WTC11 (cell line): ENCODE measurements at regions not wholly inside any gene's neighbourhood (a gene's known extent, or its start where the extent isn't known, plus 50 kb on each side); places are given as distances from the start of the nearest gene placed in this dataset.
A peak's percentile ranks its signal among the peaks of the same experiment; 100 is the strongest.

ENCODE experiments used
- ATF1 ChIP-seq: sonication (generic); formaldehyde crosslinking; IDR thresholded peaks from 2 replicates; pipeline ENCODE4 v1.8.1; 2023; ENCODE audit warnings: mild to moderate bottlenecking, moderate library complexity, missing genetic modification reagents
- CREB1 ChIP-seq: sonication (generic); formaldehyde crosslinking; IDR thresholded peaks from 2 replicates; pipeline ENCODE4 v1.8.0; 2023; ENCODE audit warnings: mild to moderate bottlenecking, missing genetic modification reagents
- FOXJ3 ChIP-seq: sonication (generic); formaldehyde crosslinking; IDR thresholded peaks from 2 replicates; pipeline ENCODE4 v1.9.0; 2021; ENCODE audit warnings: missing genetic modification reagents, mild to moderate bottlenecking, borderline replicate concordance
- GABPB1 ChIP-seq: sonication (generic); formaldehyde crosslinking; IDR thresholded peaks from 2 replicates; pipeline ENCODE4 v1.8.1; 2023; ENCODE audit warnings: mild to moderate bottlenecking, missing genetic modification reagents
- HMGA2 ChIP-seq: fragments of 250-450 bp; sonication (Bioruptor Pico); IDR thresholded peaks from 2 replicates; pipeline ENCODE4 v1.4.0; 2021; ENCODE audit warnings: mild to moderate bottlenecking, moderate library complexity
- IRF2 ChIP-seq: sonication (generic); formaldehyde crosslinking; IDR thresholded peaks from 2 replicates; pipeline ENCODE4 v1.8.0; 2022; ENCODE audit warnings: low read depth, missing genetic modification reagents, borderline replicate concordance
- NR1H2 ChIP-seq: sonication (generic); formaldehyde crosslinking; IDR thresholded peaks from 2 replicates; pipeline ENCODE4 v1.9.0; 2021; ENCODE audit warnings: mild to moderate bottlenecking, moderate library complexity, missing genetic modification reagents
- NR3C1 ChIP-seq: sonication (generic); formaldehyde crosslinking; conservative IDR thresholded peaks from 2 replicates; pipeline ENCODE4 v1.8.1; 2023; ENCODE audit warnings: low read depth, mild to moderate bottlenecking, missing genetic modification reagents
- PRRX2 ChIP-seq: fragments of 250-450 bp; sonication (Bioruptor Pico); IDR thresholded peaks from 2 replicates; pipeline ENCODE4 v1.8.0; 2021; ENCODE audit warnings: mild to moderate bottlenecking
- SMAD3 ChIP-seq: sonication (generic); formaldehyde crosslinking; IDR thresholded peaks from 2 replicates; pipeline ENCODE4 v1.8.0; 2022; ENCODE audit warnings: missing genetic modification reagents, mild to moderate bottlenecking, borderline replicate concordance
- SP1 ChIP-seq: sonication (generic); formaldehyde crosslinking; conservative IDR thresholded peaks from 2 replicates; pipeline ENCODE4 v1.8.1; 2022; ENCODE audit warnings: missing genetic modification reagents
- ZBTB21 ChIP-seq: sonication (generic); formaldehyde crosslinking; IDR thresholded peaks from 2 replicates; pipeline ENCODE4 v1.8.1; 2023; ENCODE audit warnings: mild to moderate bottlenecking, missing genetic modification reagents, borderline replicate concordance
- ZNF138 ChIP-seq: sonication (generic); formaldehyde crosslinking; conservative IDR thresholded peaks from 2 replicates; pipeline ENCODE4 v1.8.1; 2022; ENCODE audit warnings: mild to moderate bottlenecking, moderate library complexity, missing genetic modification reagents
- ZNF396 ChIP-seq: fragments of 250-450 bp; sonication (Bioruptor Pico); IDR thresholded peaks from 2 replicates; pipeline ENCODE4 v1.8.0; 2021; ENCODE audit warnings: mild to moderate bottlenecking, moderate library complexity, borderline replicate concordance
- ZNF416 ChIP-seq: fragments of 250-450 bp; sonication (Bioruptor Pico); IDR thresholded peaks from 2 replicates; pipeline ENCODE4 v1.9.0; 2021; ENCODE audit warnings: mild to moderate bottlenecking, inconsistent platforms
- ZNF671 ChIP-seq: fragments of 250-450 bp; sonication (Bioruptor Pico); IDR thresholded peaks from 2 replicates; pipeline ENCODE4 v1.8.0; 2021; ENCODE audit warnings: mild to moderate bottlenecking
- TF ChIP-seq, protein P1 (sequence below): fragments of 250-450 bp; sonication (Bioruptor Pico); IDR thresholded peaks from 2 replicates; pipeline ENCODE4 v1.9.0; 2021; ENCODE audit warnings: mild to moderate bottlenecking, borderline replicate concordance
- TF ChIP-seq, protein P2 (sequence below): fragments of 250-450 bp; sonication (Bioruptor Pico); IDR thresholded peaks from 2 replicates; pipeline ENCODE4 v1.8.0; 2021; ENCODE audit warnings: mild to moderate bottlenecking
- TF ChIP-seq, protein P3 (sequence below): fragments of 250-450 bp; sonication (Bioruptor Pico); IDR thresholded peaks from 2 replicates; pipeline ENCODE4 v1.9.0; 2021; ENCODE audit warnings: mild to moderate bottlenecking
- TF ChIP-seq, protein P4 (sequence below): fragments of 250-450 bp; sonication (Bioruptor Pico); IDR thresholded peaks from 2 replicates; pipeline ENCODE4 v2.1.2; 2022; ENCODE audit warnings: mild to moderate bottlenecking, moderate library complexity
- TF ChIP-seq, protein P5 (sequence below): sonication (generic); formaldehyde crosslinking; IDR thresholded peaks from 2 replicates; pipeline ENCODE4 v1.8.1; 2023; ENCODE audit warnings: mild to moderate bottlenecking, moderate library complexity, missing genetic modification reagents
- TF ChIP-seq, protein P6 (sequence below): sonication (generic); formaldehyde crosslinking; IDR thresholded peaks from 2 replicates; pipeline ENCODE4 v1.8.1; 2022; ENCODE audit warnings: mild to moderate bottlenecking, moderate library complexity, missing genetic modification reagents
- TF ChIP-seq, protein P7 (sequence below): sonication (generic); formaldehyde crosslinking; IDR thresholded peaks from 2 replicates; pipeline ENCODE4 v1.8.1; 2022; ENCODE audit warnings: missing genetic modification reagents, borderline replicate concordance
- TF ChIP-seq, protein P8 (sequence below): sonication (generic); formaldehyde crosslinking; IDR thresholded peaks from 2 replicates; pipeline ENCODE4 v1.8.1; 2023; ENCODE audit warnings: mild to moderate bottlenecking, missing genetic modification reagents
- TF ChIP-seq, protein P9 (sequence below): sonication (generic); formaldehyde crosslinking; IDR thresholded peaks from 2 replicates; pipeline ENCODE4 v1.8.0; 2023; ENCODE audit warnings: missing genetic modification reagents

DNA sequence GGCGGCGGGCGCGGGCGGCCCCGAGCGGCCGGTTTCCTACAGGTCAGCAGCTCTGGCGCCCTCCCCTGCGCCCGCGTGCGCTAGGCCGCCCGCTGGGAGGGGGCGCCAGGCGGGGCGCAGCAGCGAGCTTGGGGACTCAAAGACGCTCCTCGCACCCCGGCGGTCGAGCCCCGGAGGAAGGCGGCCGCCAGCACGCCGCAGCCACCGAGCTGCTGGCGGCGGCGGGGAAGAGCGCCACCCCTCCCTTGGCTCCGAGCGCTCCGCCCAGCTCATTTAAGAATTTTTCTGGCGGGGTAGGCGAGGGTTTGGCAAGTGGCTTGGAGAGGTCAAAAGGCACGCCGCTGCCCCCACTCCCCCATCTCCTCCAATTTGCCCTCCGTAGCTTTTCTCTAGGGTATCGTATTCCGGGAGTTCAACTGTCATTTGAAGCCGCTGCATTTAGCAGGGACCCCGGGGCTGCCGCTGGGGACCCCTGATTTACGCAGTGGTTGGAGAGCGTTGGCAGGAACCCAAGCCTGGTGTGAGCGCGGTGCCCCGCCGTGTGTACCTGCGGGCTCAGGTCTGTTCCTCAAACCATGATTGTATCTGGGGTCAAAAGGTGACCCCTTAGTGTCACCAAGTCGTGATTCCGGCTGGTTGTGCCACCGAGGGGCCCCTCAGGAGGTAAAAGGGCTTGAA, 59.5 kb upstream of the GSE1 start (continued):
- TF ChIP-seq, protein P1, sequence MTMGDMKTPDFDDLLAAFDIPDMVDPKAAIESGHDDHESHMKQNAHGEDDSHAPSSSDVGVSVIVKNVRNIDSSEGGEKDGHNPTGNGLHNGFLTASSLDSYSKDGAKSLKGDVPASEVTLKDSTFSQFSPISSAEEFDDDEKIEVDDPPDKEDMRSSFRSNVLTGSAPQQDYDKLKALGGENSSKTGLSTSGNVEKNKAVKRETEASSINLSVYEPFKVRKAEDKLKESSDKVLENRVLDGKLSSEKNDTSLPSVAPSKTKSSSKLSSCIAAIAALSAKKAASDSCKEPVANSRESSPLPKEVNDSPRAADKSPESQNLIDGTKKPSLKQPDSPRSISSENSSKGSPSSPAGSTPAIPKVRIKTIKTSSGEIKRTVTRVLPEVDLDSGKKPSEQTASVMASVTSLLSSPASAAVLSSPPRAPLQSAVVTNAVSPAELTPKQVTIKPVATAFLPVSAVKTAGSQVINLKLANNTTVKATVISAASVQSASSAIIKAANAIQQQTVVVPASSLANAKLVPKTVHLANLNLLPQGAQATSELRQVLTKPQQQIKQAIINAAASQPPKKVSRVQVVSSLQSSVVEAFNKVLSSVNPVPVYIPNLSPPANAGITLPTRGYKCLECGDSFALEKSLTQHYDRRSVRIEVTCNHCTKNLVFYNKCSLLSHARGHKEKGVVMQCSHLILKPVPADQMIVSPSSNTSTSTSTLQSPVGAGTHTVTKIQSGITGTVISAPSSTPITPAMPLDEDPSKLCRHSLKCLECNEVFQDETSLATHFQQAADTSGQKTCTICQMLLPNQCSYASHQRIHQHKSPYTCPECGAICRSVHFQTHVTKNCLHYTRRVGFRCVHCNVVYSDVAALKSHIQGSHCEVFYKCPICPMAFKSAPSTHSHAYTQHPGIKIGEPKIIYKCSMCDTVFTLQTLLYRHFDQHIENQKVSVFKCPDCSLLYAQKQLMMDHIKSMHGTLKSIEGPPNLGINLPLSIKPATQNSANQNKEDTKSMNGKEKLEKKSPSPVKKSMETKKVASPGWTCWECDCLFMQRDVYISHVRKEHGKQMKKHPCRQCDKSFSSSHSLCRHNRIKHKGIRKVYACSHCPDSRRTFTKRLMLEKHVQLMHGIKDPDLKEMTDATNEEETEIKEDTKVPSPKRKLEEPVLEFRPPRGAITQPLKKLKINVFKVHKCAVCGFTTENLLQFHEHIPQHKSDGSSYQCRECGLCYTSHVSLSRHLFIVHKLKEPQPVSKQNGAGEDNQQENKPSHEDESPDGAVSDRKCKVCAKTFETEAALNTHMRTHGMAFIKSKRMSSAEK (CRISPR knock-in tag): no peak
- no peak for TF ChIP-seq ZNF671 (CRISPR knock-in tag)
- TF ChIP-seq GABPB1: no peak
- no peak for TF ChIP-seq SMAD3
- TF ChIP-seq CREB1 (CRISPR knock-in tag): no peak
- TF ChIP-seq, protein P2, sequence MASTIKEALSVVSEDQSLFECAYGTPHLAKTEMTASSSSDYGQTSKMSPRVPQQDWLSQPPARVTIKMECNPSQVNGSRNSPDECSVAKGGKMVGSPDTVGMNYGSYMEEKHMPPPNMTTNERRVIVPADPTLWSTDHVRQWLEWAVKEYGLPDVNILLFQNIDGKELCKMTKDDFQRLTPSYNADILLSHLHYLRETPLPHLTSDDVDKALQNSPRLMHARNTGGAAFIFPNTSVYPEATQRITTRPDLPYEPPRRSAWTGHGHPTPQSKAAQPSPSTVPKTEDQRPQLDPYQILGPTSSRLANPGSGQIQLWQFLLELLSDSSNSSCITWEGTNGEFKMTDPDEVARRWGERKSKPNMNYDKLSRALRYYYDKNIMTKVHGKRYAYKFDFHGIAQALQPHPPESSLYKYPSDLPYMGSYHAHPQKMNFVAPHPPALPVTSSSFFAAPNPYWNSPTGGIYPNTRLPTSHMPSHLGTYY (CRISPR knock-in tag): no peak
- TF ChIP-seq, protein P3, sequence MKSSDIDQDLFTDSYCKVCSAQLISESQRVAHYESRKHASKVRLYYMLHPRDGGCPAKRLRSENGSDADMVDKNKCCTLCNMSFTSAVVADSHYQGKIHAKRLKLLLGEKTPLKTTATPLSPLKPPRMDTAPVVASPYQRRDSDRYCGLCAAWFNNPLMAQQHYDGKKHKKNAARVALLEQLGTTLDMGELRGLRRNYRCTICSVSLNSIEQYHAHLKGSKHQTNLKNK: no peak
- TF ChIP-seq ATF1 (CRISPR knock-in tag): no peak
- peak; percentile 46 for TF ChIP-seq SP1 (CRISPR knock-in tag)
- no peak for TF ChIP-seq ZNF396 (CRISPR knock-in tag)
- TF ChIP-seq NR1H2 (CRISPR knock-in tag): no peak
- no peak for TF ChIP-seq HMGA2 (CRISPR knock-in tag)
- no peak for TF ChIP-seq ZBTB21 (CRISPR knock-in tag)
- TF ChIP-seq IRF2: no peak
- TF ChIP-seq ZNF138 (CRISPR knock-in tag): no peak
- TF ChIP-seq, protein P4, sequence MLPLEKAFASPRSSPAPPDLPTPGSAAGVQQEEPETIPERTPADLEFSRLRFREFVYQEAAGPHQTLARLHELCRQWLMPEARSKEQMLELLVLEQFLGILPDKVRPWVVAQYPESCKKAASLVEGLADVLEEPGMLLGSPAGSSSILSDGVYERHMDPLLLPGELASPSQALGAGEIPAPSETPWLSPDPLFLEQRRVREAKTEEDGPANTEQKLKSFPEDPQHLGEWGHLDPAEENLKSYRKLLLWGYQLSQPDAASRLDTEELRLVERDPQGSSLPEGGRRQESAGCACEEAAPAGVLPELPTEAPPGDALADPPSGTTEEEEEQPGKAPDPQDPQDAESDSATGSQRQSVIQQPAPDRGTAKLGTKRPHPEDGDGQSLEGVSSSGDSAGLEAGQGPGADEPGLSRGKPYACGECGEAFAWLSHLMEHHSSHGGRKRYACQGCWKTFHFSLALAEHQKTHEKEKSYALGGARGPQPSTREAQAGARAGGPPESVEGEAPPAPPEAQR (CRISPR knock-in tag): no peak
- TF ChIP-seq, protein P5, sequence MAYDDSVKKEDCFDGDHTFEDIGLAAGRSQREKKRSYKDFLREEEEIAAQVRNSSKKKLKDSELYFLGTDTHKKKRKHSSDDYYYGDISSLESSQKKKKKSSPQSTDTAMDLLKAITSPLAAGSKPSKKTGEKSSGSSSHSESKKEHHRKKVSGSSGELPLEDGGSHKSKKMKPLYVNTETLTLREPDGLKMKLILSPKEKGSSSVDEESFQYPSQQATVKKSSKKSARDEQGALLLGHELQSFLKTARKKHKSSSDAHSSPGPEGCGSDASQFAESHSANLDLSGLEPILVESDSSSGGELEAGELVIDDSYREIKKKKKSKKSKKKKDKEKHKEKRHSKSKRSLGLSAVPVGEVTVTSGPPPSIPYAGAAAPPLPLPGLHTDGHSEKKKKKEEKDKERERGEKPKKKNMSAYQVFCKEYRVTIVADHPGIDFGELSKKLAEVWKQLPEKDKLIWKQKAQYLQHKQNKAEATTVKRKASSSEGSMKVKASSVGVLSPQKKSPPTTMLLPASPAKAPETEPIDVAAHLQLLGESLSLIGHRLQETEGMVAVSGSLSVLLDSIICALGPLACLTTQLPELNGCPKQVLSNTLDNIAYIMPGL (CRISPR knock-in tag): peak; percentile 84
- TF ChIP-seq NR3C1 (CRISPR knock-in tag): no peak
- no peak for TF ChIP-seq PRRX2 (CRISPR knock-in tag)
- TF ChIP-seq, protein P6, sequence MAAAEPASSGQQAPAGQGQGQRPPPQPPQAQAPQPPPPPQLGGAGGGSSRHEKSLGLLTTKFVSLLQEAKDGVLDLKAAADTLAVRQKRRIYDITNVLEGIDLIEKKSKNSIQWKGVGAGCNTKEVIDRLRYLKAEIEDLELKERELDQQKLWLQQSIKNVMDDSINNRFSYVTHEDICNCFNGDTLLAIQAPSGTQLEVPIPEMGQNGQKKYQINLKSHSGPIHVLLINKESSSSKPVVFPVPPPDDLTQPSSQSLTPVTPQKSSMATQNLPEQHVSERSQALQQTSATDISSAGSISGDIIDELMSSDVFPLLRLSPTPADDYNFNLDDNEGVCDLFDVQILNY: peak; percentile 70; the same call in 1 of the 2 replicates
- TF ChIP-seq FOXJ3 (CRISPR knock-in tag): no peak
- TF ChIP-seq, protein P7, sequence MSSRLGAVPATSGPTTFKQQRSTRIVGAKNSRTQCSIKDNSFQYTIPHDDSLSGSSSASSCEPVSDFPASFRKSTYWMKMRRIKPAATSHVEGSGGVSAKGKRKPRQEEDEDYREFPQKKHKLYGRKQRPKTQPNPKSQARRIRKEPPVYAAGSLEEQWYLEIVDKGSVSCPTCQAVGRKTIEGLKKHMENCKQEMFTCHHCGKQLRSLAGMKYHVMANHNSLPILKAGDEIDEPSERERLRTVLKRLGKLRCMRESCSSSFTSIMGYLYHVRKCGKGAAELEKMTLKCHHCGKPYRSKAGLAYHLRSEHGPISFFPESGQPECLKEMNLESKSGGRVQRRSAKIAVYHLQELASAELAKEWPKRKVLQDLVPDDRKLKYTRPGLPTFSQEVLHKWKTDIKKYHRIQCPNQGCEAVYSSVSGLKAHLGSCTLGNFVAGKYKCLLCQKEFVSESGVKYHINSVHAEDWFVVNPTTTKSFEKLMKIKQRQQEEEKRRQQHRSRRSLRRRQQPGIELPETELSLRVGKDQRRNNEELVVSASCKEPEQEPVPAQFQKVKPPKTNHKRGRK (CRISPR knock-in tag): no peak
- TF ChIP-seq, protein P8, sequence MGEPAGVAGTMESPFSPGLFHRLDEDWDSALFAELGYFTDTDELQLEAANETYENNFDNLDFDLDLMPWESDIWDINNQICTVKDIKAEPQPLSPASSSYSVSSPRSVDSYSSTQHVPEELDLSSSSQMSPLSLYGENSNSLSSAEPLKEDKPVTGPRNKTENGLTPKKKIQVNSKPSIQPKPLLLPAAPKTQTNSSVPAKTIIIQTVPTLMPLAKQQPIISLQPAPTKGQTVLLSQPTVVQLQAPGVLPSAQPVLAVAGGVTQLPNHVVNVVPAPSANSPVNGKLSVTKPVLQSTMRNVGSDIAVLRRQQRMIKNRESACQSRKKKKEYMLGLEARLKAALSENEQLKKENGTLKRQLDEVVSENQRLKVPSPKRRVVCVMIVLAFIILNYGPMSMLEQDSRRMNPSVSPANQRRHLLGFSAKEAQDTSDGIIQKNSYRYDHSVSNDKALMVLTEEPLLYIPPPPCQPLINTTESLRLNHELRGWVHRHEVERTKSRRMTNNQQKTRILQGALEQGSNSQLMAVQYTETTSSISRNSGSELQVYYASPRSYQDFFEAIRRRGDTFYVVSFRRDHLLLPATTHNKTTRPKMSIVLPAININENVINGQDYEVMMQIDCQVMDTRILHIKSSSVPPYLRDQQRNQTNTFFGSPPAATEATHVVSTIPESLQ (CRISPR knock-in tag): no peak
- TF ChIP-seq, protein P9, sequence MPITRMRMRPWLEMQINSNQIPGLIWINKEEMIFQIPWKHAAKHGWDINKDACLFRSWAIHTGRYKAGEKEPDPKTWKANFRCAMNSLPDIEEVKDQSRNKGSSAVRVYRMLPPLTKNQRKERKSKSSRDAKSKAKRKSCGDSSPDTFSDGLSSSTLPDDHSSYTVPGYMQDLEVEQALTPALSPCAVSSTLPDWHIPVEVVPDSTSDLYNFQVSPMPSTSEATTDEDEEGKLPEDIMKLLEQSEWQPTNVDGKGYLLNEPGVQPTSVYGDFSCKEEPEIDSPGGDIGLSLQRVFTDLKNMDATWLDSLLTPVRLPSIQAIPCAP (CRISPR knock-in tag): no peak
- no peak for TF ChIP-seq ZNF416 (CRISPR knock-in tag)
